ENCODE measurements at regions not wholly inside any gene's neighbourhood (a gene's known extent, or its start where the extent isn't known, plus 50 kb on each side); places are given as distances from the start of the nearest gene placed in this dataset.

GRCh38 chr5:53826504-53826903, 266.1 kb downstream of the NDUFS4 start:
- no peak for TF ChIP-seq POLR2A (IDR thresholded peaks at IDR 0.05; ENCODE audit: low read depth)
- no peak for TF ChIP-seq CTCF (IDR thresholded peaks at IDR 0.05)

Measured in esophagus muscularis mucosa (tissue), 3 donors.